HepG2 (cell line): ENCODE measurements at regions not wholly inside any gene's neighbourhood (a gene's known extent, or its start where the extent isn't known, plus 50 kb on each side); places are given as distances from the start of the nearest gene placed in this dataset.

Experiments
- ATAC-seq: fragments of 200-7000 bp; cut with Tn5 transposase; 3 replicates; pipeline ENCODE4 v1.9.1; 2020; ENCODE audit warnings: mild to moderate bottlenecking, moderate library complexity
- BruUV-seq: library from RNA; stranded (reverse); fragments of 400-500 nt; replicated peaks from 2 replicates; lab custom pipeline; 2021; lab: Mats Ljungman, UMichigan
- CTCF ChIA-PET: fragments of 300-600 bp; formaldehyde crosslinking; extraction: SDS; loops from one replicate; lab custom pipeline; 2021; ENCODE audit warnings: low total read pairs, inconsistent platforms, low intra/inter-chr PET ratio; lab: Yijun Ruan, JAX
- POLR2A ChIA-PET: fragments of 350-600 bp; sonication (Branson Sonifier 250); formaldehyde crosslinking; loops from one replicate; lab custom pipeline; 2020; ENCODE audit warnings: antibody characterized with exemption, inconsistent platforms; lab: Yijun Ruan, JAX
- DNase-seq: peaks from one replicate; pipeline ENCODE4 v3.0.0-alpha.2; 2015; ENCODE audit warnings: low spot score
- FAIRE-seq: peaks from 3 replicates; lab custom pipeline; 2011; peaks lifted over from hg19 to GRCh38; lab: Jason Lieb, UNC
- H2AFZ ChIP-seq: one replicate; pipeline ENCODE4 v1.6.1; 2011; ENCODE audit warnings: low read length, inconsistent platforms
- H3K27ac ChIP-seq: fragments of 300-600 bp; 3 replicates; pipeline ENCODE4 v1.8.0; 2011; ENCODE audit warnings: mixed run types, mild to moderate bottlenecking, mixed read lengths, low read length, inconsistent platforms; ENCODE audit not compliant: insufficient read depth; ENCODE audit errors: extremely low read length
- H3K27me3 ChIP-seq, 2 experiments: fragments of 200-600 bp in 1 of 2; 2 replicates in 1 of 2; 3 replicates in 1 of 2; pipeline versions ENCODE4 v1.6.0 to v1.8.0; 2011; ENCODE audit warnings: low read length in 2 of 2, mild to moderate bottlenecking in 2 of 2, moderate library complexity in 2 of 2, inconsistent platforms in 1 of 2; ENCODE audit not compliant: insufficient read depth in 2 of 2, control insufficient read depth in 1 of 2
- H3K36me3 ChIP-seq, 2 experiments: fragments of 200-600 bp in 1 of 2; replicated peaks in 1 of 2; 2 replicates in 1 of 2; 3 replicates in 1 of 2; pipeline versions ENCODE4 v1.5.1 to v1.8.0; 2011; ENCODE audit warnings: low read length in 2 of 2, inconsistent platforms in 1 of 2; ENCODE audit not compliant: insufficient read depth in 2 of 2, control insufficient read depth in 1 of 2
- H3K4me1 ChIP-seq: 2 replicates; pipeline ENCODE4 v1.5.1; 2012; ENCODE audit warnings: low read length, inconsistent platforms; ENCODE audit not compliant: insufficient read depth
- H3K4me2 ChIP-seq: 2 replicates; pipeline ENCODE4 v1.6.0; 2011; ENCODE audit warnings: low read depth, low read length, inconsistent platforms
- H3K4me3 ChIP-seq, 3 experiments: fragments of 200-600 bp in 1 of 3; sonication (generic), shearing (Covaris generic) in 1 of 3; replicated peaks in 1 of 3; 2 replicates each; pipeline ENCODE4 v1.5.1; 2011 to 2016; ENCODE audit warnings: low read length in 3 of 3, inconsistent platforms in 2 of 3, low read depth in 2 of 3, mild to moderate bottlenecking in 2 of 3, control low read depth in 1 of 3, mixed read lengths in 1 of 3; ENCODE audit not compliant: insufficient read depth in 1 of 3
- H3K79me2 ChIP-seq: one replicate; pipeline ENCODE4 v1.6.1; 2011; ENCODE audit warnings: low read length, inconsistent platforms; ENCODE audit not compliant: insufficient read depth
- H3K9ac ChIP-seq: 2 replicates; pipeline ENCODE4 v1.6.0; 2011; ENCODE audit warnings: mild to moderate bottlenecking, low read depth, low read length, inconsistent platforms; ENCODE audit not compliant: insufficient read depth
- H3K9me3 ChIP-seq: 2 replicates; pipeline ENCODE4 v1.5.1; 2012; ENCODE audit warnings: mild to moderate bottlenecking, low read length
- H4K20me1 ChIP-seq: 2 replicates; pipeline ENCODE4 v1.6.0; 2011; ENCODE audit warnings: inconsistent platforms, mild to moderate bottlenecking, low read length, moderate library complexity; ENCODE audit not compliant: insufficient read depth
- FOXO1 ChIP-seq: sonication (generic); formaldehyde crosslinking; IDR thresholded peaks from 2 replicates; pipeline ENCODE4 v1.4.0; 2020; ENCODE audit warnings: missing genetic modification reagents
- HMG20B ChIP-seq: conservative IDR thresholded peaks from 2 replicates; pipeline ENCODE4 v1.6.1; 2016; ENCODE audit warnings: missing genetic modification reagents, missing compliant biosample characterization
- HMGA1 ChIP-seq: sonication (generic); formaldehyde crosslinking; conservative IDR thresholded peaks from 2 replicates; pipeline ENCODE4 v1.4.0; 2020; ENCODE audit warnings: missing genetic modification reagents
- KMT2A ChIP-seq: sonication (generic); formaldehyde crosslinking; IDR thresholded peaks from 2 replicates; pipeline ENCODE4 v1.4.0; 2020; ENCODE audit warnings: missing genetic modification reagents
- MED8 ChIP-seq: sonication (generic); formaldehyde crosslinking; IDR thresholded peaks from 2 replicates; pipeline ENCODE4 v1.8.1; 2023; ENCODE audit warnings: mild to moderate bottlenecking, missing genetic modification reagents; ENCODE audit not compliant: insufficient replicate concordance
- SP5 ChIP-seq: IDR thresholded peaks from 2 replicates; pipeline ENCODE4 v1.6.1; 2016; ENCODE audit warnings: low read depth, borderline replicate concordance
- ZFAT ChIP-seq: sonication (generic); formaldehyde crosslinking; conservative IDR thresholded peaks from 2 replicates; pipeline ENCODE4 v1.8.1; 2023; ENCODE audit warnings: missing genetic modification reagents, inconsistent platforms
- ZNF670 ChIP-seq: sonication (generic); formaldehyde crosslinking; IDR thresholded peaks from 2 replicates; pipeline ENCODE4 v1.8.0; 2022; ENCODE audit warnings: mild to moderate bottlenecking, missing genetic modification reagents, borderline replicate concordance
- ZNF883 ChIP-seq: sonication (generic); formaldehyde crosslinking; IDR thresholded peaks from 2 replicates; pipeline ENCODE4 v1.5.1; 2020; ENCODE audit warnings: mild to moderate bottlenecking, missing genetic modification reagents; ENCODE audit errors: not compliant biosample characterization
- WGBS: methylation state at CpG from one replicate; pipeline ENCODE4 v1.1.6; 2017; ENCODE audit warnings: low lambda C conversion rate; 5-methylcytosine and 5-hydroxymethylcytosine counted together
- in situ Hi-C: cut with HindIII; loops from 2 replicates; pipeline ENCODE4 v1.10.0; 2017; ENCODE audit warnings: low pct_unique_long_range_greater_than_20kb; ENCODE audit not compliant: extremely low pct_ligation_motif_present
- intact Hi-C: fragments of 100-400 bp; cut with micrococcal nuclease; formaldehyde crosslinking; loops from one replicate; pipeline ENCODE4 v1.10.0; 2022; ENCODE audit not compliant: unreplicated experiment
- TF ChIP-seq, protein P1 (sequence below): sonication (generic); formaldehyde crosslinking; conservative IDR thresholded peaks from 2 replicates; pipeline ENCODE4 v1.4.0; 2020; ENCODE audit warnings: mild to moderate bottlenecking, missing genetic modification reagents, moderate library complexity
- TF ChIP-seq, protein P2 (sequence below): sonication (generic); formaldehyde crosslinking; IDR thresholded peaks from 2 replicates; pipeline ENCODE4 v1.4.0; 2020; ENCODE audit warnings: missing genetic modification reagents
- TF ChIP-seq, protein P3 (sequence below): IDR thresholded peaks from 2 replicates; pipeline ENCODE4 v1.6.1; 2016; ENCODE audit warnings: mild to moderate bottlenecking, missing biosample characterization, missing genetic modification reagents
- TF ChIP-seq, protein P4 (sequence below), 2 experiments: sonication (generic) in 1 of 2; formaldehyde crosslinking in 1 of 2; IDR thresholded peaks; 2 replicates each; pipeline versions ENCODE4 v1.5.1 to v1.6.1; 2011 to 2020; ENCODE audit warnings: borderline replicate concordance in 1 of 2, low read depth in 1 of 2, low read length in 1 of 2, mild to moderate bottlenecking in 1 of 2, missing genetic modification reagents in 1 of 2, moderate library complexity in 1 of 2

DNA sequence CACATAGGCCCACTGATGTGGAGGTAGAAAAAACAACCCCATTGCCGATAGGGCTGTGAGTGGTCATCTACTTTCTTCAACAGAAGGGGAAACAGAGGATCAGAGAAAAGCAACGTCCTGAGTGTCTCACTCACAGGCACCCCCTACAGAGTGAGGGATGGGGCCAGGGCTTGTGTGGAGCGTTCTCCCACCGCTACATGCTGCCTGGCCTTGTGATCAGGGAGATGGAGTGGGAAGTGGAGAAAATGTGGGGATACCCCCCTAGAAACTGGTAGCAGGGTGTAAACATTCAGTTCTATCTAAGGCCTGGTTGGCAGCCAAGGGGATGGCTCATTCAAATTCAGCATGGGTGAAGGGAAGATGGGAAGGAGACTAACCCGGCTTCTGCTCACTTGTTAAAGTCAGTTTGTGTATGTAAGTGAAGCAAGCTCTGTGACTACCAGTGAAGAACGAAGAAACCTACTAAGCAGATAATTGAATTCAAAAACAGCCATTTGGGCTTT lies 73.0 kb upstream of the NAV2 start:
- no peaks in the 10 kb centered on the region for H3K9me3 ChIP-seq
- H3K4me3 ChIP-seq: no peak overlapping the region
- no peak for ATAC-seq
- no peak overlapping the region for H3K27ac ChIP-seq
- WGBS: 0% methylated on average over 6 of the region's 6 CpGs
- H3K79me2 ChIP-seq: no peaks in the 10 kb centered on the region
- FAIRE-seq: no peak
- peaks cover 0 to 10% of the 10 kb centered on the region in 2 experiments; a peak in 3 of 5 replicates for H3K27me3 ChIP-seq
- no peaks in the 10 kb centered on the region for H4K20me1 ChIP-seq
- no peak overlapping the region for H2AFZ ChIP-seq
- H3K9ac ChIP-seq: no peak overlapping the region
- no peak overlapping the region for H3K4me2 ChIP-seq
- DNase-seq: no peak
- POLR2A ChIA-PET: no interaction called here
- intact Hi-C loops: no loop called here
- no peaks in the 10 kb centered on the region for H3K36me3 ChIP-seq
- no peaks in the 10 kb centered on the region for H3K4me1 ChIP-seq
- in situ Hi-C loops: no loop called here
- BruUV-seq: no TSS peak
- CTCF ChIA-PET: no interaction called here
- TF ChIP-seq HMGA1: no peak
- TF ChIP-seq, protein P1, sequence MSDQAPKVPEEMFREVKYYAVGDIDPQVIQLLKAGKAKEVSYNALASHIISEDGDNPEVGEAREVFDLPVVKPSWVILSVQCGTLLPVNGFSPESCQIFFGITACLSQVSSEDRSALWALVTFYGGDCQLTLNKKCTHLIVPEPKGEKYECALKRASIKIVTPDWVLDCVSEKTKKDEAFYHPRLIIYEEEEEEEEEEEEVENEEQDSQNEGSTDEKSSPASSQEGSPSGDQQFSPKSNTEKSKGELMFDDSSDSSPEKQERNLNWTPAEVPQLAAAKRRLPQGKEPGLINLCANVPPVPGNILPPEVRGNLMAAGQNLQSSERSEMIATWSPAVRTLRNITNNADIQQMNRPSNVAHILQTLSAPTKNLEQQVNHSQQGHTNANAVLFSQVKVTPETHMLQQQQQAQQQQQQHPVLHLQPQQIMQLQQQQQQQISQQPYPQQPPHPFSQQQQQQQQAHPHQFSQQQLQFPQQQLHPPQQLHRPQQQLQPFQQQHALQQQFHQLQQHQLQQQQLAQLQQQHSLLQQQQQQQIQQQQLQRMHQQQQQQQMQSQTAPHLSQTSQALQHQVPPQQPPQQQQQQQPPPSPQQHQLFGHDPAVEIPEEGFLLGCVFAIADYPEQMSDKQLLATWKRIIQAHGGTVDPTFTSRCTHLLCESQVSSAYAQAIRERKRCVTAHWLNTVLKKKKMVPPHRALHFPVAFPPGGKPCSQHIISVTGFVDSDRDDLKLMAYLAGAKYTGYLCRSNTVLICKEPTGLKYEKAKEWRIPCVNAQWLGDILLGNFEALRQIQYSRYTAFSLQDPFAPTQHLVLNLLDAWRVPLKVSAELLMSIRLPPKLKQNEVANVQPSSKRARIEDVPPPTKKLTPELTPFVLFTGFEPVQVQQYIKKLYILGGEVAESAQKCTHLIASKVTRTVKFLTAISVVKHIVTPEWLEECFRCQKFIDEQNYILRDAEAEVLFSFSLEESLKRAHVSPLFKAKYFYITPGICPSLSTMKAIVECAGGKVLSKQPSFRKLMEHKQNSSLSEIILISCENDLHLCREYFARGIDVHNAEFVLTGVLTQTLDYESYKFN (CRISPR knock-in tag): no peak
- TF ChIP-seq, protein P2, sequence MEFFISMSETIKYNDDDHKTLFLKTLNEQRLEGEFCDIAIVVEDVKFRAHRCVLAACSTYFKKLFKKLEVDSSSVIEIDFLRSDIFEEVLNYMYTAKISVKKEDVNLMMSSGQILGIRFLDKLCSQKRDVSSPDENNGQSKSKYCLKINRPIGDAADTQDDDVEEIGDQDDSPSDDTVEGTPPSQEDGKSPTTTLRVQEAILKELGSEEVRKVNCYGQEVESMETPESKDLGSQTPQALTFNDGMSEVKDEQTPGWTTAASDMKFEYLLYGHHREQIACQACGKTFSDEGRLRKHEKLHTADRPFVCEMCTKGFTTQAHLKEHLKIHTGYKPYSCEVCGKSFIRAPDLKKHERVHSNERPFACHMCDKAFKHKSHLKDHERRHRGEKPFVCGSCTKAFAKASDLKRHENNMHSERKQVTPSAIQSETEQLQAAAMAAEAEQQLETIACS (CRISPR knock-in tag): no peak
- no peak for TF ChIP-seq HMG20B (CRISPR knock-in tag)
- no peak for TF ChIP-seq MED8 (CRISPR knock-in tag)
- TF ChIP-seq SP5 (CRISPR knock-in tag): no peak
- TF ChIP-seq, protein P3, sequence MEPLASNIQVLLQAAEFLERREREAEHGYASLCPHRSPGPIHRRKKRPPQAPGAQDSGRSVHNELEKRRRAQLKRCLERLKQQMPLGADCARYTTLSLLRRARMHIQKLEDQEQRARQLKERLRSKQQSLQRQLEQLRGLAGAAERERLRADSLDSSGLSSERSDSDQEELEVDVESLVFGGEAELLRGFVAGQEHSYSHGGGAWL: no peak
- TF ChIP-seq ZNF883 (CRISPR knock-in tag): no peak
- TF ChIP-seq ZNF670 (CRISPR knock-in tag): no peak
- no peak for TF ChIP-seq KMT2A (CRISPR knock-in tag)
- TF ChIP-seq ZFAT: no peak
- TF ChIP-seq FOXO1 (CRISPR knock-in tag): no peak
- TF ChIP-seq, protein P4, sequence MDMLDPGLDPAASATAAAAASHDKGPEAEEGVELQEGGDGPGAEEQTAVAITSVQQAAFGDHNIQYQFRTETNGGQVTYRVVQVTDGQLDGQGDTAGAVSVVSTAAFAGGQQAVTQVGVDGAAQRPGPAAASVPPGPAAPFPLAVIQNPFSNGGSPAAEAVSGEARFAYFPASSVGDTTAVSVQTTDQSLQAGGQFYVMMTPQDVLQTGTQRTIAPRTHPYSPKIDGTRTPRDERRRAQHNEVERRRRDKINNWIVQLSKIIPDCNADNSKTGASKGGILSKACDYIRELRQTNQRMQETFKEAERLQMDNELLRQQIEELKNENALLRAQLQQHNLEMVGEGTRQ (IDR thresholded peaks at IDR 0.05; ENCODE audit: low read depth, low read length): no peak
- TF ChIP-seq, protein P4 (CRISPR knock-in tag; IDR thresholded peaks at IDR 0.05; ENCODE audit: borderline replicate concordance): no peak
